AG08395 (cell line): ENCODE measurements at regions not wholly inside any gene's neighbourhood (a gene's known extent, or its start where the extent isn't known, plus 50 kb on each side); places are given as distances from the start of the nearest gene placed in this dataset.
"Not testable (repeated sequence)": the region's sequence is repeated elsewhere in the genome, so short reads cannot be mapped to it uniquely, and the experiment has no call there.

Experiments
- DNase-seq: peaks from one replicate; pipeline ENCODE4 v3.0.0; 2012; ENCODE audit warnings: mixed read lengths, low spot score

DNA sequence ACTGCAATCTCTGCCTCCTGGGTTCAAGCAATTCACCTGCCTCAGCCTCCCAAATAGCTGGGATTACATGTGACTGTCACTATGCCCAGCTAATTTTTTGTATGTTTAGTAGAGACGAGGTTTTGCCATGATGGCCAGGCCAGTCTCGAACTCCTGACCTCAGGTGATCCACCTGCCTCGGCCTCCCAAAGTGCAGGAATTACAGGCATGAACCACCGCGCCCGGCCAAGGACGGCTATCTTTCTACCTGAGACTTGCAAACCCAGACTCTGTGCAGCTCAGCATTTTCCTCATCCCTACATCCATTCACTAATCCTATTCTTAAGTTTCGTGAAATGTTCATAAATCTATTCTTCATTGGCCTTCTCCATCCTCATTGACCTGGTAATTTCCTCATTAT is 330.0 kb downstream of the ANTXR2 start:
- no peak for DNase-seq

- no peak for DNase-seq
Observed at GRCh38 chr4:79739912-79740311, 331.9 kb upstream of the GK2 start.

DNA sequence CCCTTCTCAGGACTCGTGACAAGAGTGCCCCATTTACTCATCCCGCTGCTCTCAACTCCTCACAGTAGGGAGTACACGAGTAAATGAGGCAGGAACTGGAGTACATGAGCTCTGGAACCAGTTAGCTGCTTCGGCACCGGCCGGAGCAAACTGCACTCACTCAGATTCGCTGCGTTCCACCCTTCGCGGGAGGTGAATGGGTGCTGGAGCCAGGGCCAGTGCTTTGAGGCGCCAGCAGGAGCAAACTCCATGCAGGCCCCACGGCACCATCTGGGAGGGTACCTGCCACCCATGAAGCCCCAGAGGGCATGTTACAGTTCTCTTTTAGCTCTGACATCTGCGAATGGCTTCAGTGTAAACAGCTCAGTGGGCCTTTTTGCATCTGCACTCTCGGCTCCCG is 315.5 kb upstream of the GK2 start:
- no peak for DNase-seq

- DNase-seq = no peak
Observed at GRCh38 chr4:79700356-79700755, 292.3 kb upstream of the GK2 start.

- DNase-seq = no peak
Observed at GRCh38 chr4:79697444-79697843, 289.4 kb upstream of the GK2 start.

DNA sequence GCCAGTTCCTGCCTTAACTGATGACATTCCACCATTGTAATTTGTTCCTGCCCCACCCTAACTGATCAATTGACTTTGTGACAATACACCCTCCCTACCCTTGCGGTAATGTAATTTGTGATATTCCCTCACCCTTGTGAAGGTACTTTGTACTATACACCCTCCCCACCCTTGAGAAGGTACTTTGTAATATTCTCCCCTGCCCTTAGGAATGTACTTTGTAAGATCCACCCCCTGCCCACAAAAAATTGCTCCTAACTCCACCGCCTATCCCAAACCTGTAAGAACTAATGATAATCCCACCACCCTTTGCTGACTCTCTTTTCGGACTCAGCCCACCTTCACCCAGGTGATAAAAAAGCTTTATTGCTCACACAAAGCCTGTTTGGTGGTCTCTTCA is 288.5 kb upstream of the GK2 start:
- not testable (repeated sequence) for DNase-seq

DNA sequence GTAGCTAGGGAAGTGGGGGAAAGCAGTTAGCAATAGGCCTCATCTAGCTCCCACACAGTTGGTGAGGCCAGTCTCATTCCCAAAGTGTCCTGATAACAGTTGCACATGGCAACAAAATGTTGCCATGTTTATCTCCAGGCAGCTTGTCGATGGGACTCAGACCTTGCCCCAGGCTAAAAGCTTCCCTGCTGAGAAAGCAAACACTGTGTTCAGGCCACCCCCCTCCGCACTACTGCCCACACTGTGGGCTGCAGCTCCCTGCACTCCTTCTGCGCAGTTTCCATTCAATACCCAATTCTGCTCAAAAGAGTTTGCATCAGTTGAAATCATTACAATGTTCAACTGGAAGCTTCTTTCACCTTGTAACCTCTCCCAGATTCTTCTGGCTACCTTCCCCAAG is 287.8 kb upstream of the GK2 start:
- DNase-seq = no peak

DNA sequence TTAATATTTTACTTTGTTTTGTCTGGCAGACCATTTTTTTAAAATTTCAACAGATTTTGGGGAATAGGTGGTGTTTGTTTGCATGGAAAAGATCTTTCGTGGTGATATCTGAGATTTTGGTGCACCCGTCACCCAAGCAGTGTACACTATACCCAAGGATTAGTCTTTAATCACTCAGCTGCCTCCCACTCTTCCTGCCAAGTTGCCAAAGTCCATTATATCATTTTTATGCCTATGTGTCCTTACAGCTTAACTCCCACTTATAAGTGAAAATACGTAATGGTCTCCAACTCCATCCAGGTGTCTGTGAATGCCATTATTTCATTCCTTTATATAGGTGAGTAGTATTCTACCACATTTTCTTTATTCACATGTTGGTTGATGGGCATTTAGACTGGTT is 281.7 kb upstream of the GK2 start:
- DNase-seq = no peak

GRCh38 chr4:79688691-79689090 is 280.7 kb upstream of the GK2 start:
- no peak for DNase-seq

- DNase-seq = no peak
Observed at GRCh38 chr4:79687006-79687405, 279.0 kb upstream of the GK2 start.

DNA sequence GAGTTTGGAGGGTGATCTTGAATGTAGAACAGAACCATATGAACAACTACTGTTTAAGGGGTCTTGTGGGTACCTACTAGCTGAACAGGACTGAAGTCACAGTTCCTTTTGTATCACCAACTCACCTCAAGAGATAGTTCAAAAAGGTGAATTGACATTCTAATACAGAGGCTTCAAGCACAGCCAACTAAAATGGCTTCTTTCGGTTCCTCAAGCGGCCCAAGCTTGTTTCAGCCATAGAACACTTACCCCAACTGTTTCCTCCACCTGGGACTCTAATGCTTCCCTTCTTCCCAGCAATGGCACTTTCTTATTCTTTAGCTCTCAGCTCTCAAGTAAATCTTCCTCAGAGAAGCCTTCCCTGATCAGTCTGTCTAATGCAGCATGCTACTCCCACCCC is 277.5 kb upstream of the GK2 start:
- no peak for DNase-seq

- DNase-seq = no peak
Observed at GRCh38 chr4:79684516-79684915, 276.5 kb upstream of the GK2 start.

- no peak for DNase-seq
Observed at GRCh38 chr4:79682801-79683530, 274.9 kb upstream of the GK2 start.

DNA sequence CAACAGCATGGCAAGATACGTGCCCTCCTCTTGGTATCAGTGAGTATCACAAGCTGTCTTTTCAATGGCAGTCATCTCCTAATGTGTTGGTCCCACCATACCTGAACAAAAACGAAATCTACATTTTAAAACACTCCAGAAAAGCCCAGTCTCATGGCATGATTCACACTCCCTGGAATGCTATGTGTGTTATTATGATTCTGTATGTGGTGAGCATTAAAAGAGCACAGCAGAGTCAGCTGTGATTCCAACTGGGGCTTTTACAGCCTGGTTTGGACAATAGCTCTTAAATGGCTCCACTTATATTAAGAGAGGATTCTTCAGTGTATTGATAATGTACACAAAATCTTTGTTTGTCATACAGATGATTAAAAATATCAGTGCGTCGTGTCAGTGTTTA is 274.1 kb upstream of the GK2 start:
- DNase-seq = no peak

- no peak for DNase-seq
Observed at GRCh38 chr4:79679859-79680258, 271.8 kb upstream of the GK2 start.

DNA sequence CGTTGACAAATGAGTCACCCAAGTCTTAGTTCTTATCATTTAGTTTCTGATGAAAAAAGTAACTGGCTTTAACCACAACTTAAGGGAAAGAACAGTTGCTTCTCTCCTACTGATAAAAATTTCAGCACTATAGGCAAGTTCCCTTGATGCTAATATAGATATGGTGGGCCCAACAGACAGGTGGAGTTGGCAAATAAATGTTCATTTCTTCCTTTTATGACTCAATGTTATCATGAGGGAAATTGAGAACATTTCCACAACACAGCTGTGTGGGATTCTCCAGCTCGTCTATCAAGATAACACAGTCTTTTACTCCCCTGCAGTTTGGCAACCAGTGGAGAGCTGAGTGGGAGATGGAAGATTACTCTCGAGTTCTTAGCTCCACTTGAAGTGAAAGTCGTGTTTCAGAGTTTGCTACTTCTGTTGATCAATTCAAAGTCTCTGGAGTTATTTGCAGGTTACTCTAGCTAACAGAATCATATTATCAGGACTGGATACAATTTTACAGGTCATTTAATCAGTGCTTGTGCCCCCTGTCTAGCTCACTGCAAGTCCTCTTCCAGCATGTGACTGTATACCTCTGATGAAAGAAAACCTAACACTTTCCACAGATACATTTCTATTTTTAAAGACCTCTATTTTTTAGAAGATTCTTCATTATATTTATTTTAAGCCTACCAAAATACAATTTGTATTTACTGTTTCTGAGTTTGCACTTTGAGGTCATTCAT is 270.6 kb upstream of the GK2 start:
- DNase-seq = no peak

DNA sequence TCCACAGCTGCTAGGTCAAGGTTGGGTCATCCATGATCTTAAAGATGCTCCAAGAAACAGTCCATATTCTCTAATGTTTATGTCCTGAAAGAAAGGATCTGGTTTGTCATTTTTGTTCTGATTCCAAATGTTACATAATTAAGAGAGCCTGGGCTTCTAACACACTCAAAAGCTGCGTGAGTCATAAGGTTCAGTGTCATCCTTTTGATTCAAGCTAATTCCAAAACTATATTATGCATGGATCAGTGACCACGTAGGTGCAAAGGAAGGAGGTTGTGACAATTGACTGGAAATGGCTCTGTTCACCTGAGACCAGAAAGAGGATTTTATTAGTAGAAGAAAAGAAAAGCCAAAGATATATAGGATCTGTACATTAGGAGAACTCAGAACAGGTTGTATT is 268.7 kb upstream of the GK2 start:
- no peak for DNase-seq

DNA sequence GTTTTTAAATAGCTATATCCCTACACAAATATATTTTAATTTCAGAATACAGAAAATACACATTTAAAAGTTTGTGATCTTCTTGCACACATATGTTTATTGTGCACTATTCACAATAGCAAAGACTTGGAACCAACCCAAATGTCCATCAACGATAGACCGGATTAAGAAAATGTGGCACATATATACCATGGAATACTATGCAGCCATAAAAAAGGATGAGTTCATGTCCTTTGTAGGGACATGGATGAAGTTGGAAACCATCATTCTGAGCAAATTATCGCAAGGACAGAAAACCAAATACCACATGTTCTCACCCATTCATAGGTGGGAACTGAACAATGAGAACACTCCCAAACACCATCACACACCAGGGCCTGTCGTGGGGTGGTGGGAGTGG is 266.9 kb upstream of the GK2 start:
- not testable (repeated sequence) for DNase-seq

DNA sequence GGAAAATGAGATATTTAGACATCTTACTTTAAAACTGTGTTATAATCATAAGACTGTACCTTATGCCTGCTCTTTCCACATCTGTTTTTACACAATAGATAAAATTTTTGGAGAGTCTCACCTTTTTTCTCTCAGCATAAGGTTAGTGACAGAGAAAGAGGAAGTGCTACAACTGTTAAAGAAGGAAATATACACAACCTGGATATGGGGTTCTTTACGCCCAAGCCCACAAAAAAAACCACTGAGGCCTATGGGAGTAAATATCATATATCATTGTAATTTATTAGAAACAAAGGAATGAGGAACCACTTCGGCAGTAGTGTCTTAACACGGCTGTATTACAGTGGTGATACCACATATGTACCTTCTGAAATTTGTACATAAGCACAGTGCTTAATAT is 265.9 kb upstream of the GK2 start:
- no peak for DNase-seq

GRCh38 chr4:79673377-79673776 is 265.3 kb upstream of the GK2 start:
- no peak for DNase-seq

DNA sequence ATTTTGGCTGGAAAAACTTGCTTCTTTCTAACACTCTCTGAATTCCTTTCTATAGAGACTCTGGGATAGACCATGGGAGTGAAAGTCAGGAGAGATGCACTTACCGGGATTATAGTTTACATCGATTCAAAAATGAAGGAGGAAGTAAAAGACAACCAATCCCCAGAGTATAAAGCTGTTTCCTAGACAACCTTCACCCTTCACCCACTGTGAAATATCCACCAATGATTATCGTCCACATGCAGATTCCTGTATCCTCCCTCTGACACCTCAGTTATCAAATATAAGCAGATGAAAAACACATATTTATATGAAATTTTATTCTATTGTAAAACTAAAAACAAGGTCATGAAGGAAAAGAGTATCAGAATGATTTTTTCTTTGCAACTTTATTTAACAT is 258.8 kb upstream of the GK2 start:
- no peak for DNase-seq

DNA sequence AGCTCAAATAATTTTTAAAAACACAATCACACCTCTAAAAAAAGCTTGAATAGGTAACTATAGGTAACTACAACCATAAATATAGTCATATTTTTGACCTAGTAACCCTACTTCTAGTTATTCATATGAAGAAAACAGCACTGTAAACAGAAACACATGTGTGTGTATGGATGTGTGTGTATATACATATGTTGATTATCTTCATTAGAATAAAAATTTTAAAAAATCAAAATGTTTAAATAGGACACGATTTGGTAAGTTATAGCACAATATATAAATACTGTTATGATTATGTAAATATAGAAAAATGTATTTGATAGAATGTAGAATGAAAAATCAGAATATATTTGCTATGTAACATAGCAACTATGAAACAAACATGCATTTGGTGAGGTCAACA is 258.1 kb upstream of the GK2 start:
- DNase-seq = no peak

DNA sequence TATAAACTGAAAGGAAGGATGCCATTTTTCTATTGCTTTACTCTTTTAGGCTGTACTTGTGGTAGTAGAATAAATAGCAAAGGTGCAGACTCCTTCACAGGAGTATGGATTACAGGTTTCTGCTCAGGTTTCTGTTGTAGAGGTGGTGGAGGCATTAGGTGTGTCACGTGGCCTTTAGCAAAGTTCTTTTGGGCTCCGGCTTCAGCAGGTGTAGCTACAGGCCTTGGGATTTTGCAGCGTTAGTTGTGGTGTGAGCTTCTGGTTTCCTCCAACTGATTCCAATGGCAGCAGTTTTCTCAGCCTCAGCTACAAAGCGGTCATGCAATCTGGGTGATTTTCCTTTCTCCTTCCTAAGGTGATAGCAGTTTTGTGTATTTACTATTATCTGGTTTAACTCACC is 255.8 kb upstream of the GK2 start:
- DNase-seq = no peak

DNA sequence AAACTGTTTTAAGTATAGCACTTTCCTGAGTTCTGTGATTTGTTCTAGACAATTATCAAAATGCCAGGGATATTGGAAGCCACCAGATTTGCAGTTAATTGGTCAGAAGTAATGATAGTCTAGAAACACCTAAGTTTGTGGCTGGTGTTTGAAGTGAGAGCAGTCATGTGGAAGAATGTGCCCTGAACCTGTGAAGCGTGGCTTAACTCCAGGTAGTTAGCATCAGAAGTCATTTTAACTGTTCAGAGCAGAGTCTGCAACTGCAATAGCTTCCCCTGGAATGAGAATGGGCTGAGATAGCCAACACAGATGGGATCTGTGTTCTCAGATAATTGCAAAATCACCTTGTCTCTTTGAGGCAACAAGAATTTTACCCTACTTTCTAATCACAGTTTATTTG is 255.1 kb upstream of the GK2 start:
- no peak for DNase-seq
